Small intestine (tissue), 7 donors: ENCODE measurements at regions not wholly inside any gene's neighbourhood (a gene's known extent, or its start where the extent isn't known, plus 50 kb on each side); places are given as distances from the start of the nearest gene placed in this dataset.
A peak's percentile ranks its signal among the peaks of the same experiment; 100 is the strongest.

Experiments
- DNase-seq, 2 donors: peaks; one replicate each; pipeline versions ENCODE4 v3.0.0 to v3.0.0-alpha.2; 2013
- FAIRE-seq: peaks from 2 replicates; lab custom pipeline; 2012; peaks lifted over from hg19 to GRCh38; lab: Jason Lieb, UNC
- H3K27ac ChIP-seq, 3 donors: one replicate each; pipeline ENCODE4 v1.5.1; 2013; ENCODE audit warnings: low read length in 2 of 3, mild to moderate bottlenecking in 2 of 3, control low read depth in 1 of 3, inconsistent platforms in 1 of 3, low read depth in 1 of 3, moderate library complexity in 1 of 3
- H3K27me3 ChIP-seq, 3 donors: one replicate each; pipeline ENCODE4 v1.6.1; 2013; ENCODE audit warnings: low read length in 3 of 3, inconsistent platforms in 1 of 3; ENCODE audit not compliant: control insufficient read depth in 3 of 3, insufficient read depth in 3 of 3
- H3K36me3 ChIP-seq, 3 donors: one replicate each; pipeline ENCODE4 v1.6.1; 2013; ENCODE audit warnings: low read length in 3 of 3, inconsistent platforms in 1 of 3, low read depth in 1 of 3, mild to moderate bottlenecking in 1 of 3, moderate library complexity in 1 of 3; ENCODE audit not compliant: control insufficient read depth in 3 of 3, insufficient read depth in 2 of 3
- H3K4me1 ChIP-seq, 3 donors: one replicate each; pipeline ENCODE4 v1.6.1; 2013; ENCODE audit warnings: low read length in 2 of 3, inconsistent platforms in 1 of 3, low read depth in 1 of 3, mild to moderate bottlenecking in 1 of 3, moderate library complexity in 1 of 3; ENCODE audit not compliant: control insufficient read depth in 3 of 3, insufficient read depth in 2 of 3
- H3K4me3 ChIP-seq, 3 donors: one replicate each; pipeline ENCODE4 v1.5.1; 2013; ENCODE audit warnings: low read length in 3 of 3, control low read depth in 1 of 3, inconsistent platforms in 1 of 3, low read depth in 1 of 3, mild to moderate bottlenecking in 1 of 3, moderate library complexity in 1 of 3
- H3K9me3 ChIP-seq, 2 donors: one replicate each; pipeline ENCODE4 v1.6.1; 2013; ENCODE audit warnings: low read depth in 1 of 2, low read length in 1 of 2; ENCODE audit not compliant: control insufficient read depth in 2 of 2, insufficient read depth in 1 of 2
- WGBS, 3 donors: extraction: QIAGEN DNeasy Blood & Tissue Kit; methylation state at CpG; one replicate each; pipeline ENCODE4 v1.1.7; 2013; 5-methylcytosine and 5-hydroxymethylcytosine counted together
- donor health status: healthy with polysubstance abuse.
- donor health status: control.
- donor health status: control.
- donor health status: Bipolar disorder and iron deficiency.
- donor health status: healthy.

GRCh38 chr21:16199539-16199938, 469.8 kb downstream of the USP25 start:
- H3K27ac ChIP-seq: no peak overlapping the region
- peaks cover 0 to 5% (median 0%) of the 10 kb centered on the region in 3 donors for H3K4me1 ChIP-seq
- DNase-seq (no peak), FAIRE-seq (no peak)
- no peaks in the 10 kb centered on the region for H3K36me3 ChIP-seq
- H3K27me3 ChIP-seq: no peaks in the 10 kb centered on the region
- 0% methylated on average over 1 of the region's 1 CpG for WGBS, 3 donors
- no peak overlapping the region for H3K4me3 ChIP-seq
- peaks cover 0 to 4% of the 10 kb centered on the region in 2 donors for H3K9me3 ChIP-seq

- Histone ChIP-seq H3K36me3 (no peaks in the 10 kb centered on the region), H3K9me3 (peaks cover 0 to 4% of the 10 kb centered on the region in 2 donors), H3K4me1 (peaks cover 0 to 5% (median 0%) of the 10 kb centered on the region in 3 donors), H3K27ac (no peak overlapping the region), H3K27me3 (no peaks in the 10 kb centered on the region), H3K4me3 (no peak overlapping the region)
- 92 to 94% (median 94%) methylated on average over 1 of the region's 1 CpG for WGBS, 3 donors
- FAIRE-seq (no peak), DNase-seq (no peak)
These were observed 471.9 kb downstream of the USP25 start for GRCh38 chr21:16201718-16202117.

- no peak overlapping the region for H3K27ac ChIP-seq
- no peaks in the 10 kb centered on the region for H3K9me3 ChIP-seq
- H3K4me1 ChIP-seq: no peaks in the 10 kb centered on the region
- FAIRE-seq (no peak), DNase-seq (peak in 1 of 2 donors; percentile 4)
- H3K36me3 ChIP-seq: no peaks in the 10 kb centered on the region
- H3K4me3 ChIP-seq: no peak overlapping the region
- H3K27me3 ChIP-seq: no peaks in the 10 kb centered on the region
- WGBS, 3 donors: 28 to 55% (median 36%) methylated on average over 3 of the region's 3 CpGs
These were observed 475.7 kb downstream of the USP25 start for GRCh38 chr21:16205527-16205926.

GRCh38 chr21:16211339-16212303, 481.8 kb downstream of the USP25 start:
- Histone ChIP-seq H3K4me1 (no peaks in the 10 kb centered on the region), H3K9me3 (peaks cover 0 to 2% of the 10 kb centered on the region in 2 donors), H3K27me3 (no peaks in the 10 kb centered on the region), H3K36me3 (no peaks in the 10 kb centered on the region), H3K4me3 (no peak overlapping the region), H3K27ac (no peak overlapping the region)
- WGBS, 3 donors: 42 to 58% (median 48%) methylated on average over 7 of the region's 7 CpGs
- no peak for FAIRE-seq
- peak in 1 of 2 donors; percentile 30 for DNase-seq

- Histone ChIP-seq H3K36me3 (no peaks in the 10 kb centered on the region), H3K27me3 (no peaks in the 10 kb centered on the region), H3K4me1 (no peaks in the 10 kb centered on the region), H3K4me3 (no peak overlapping the region), H3K9me3 (peaks cover 0 to 2% of the 10 kb centered on the region in 2 donors), H3K27ac (no peak overlapping the region)
- FAIRE-seq: no peak
- 87 to 90% (median 89%) methylated on average over 3 of the region's 3 CpGs for WGBS, 3 donors
- no peak for DNase-seq
These were observed 483.7 kb downstream of the USP25 start for GRCh38 chr21:16213518-16213917.

- Histone ChIP-seq H3K36me3 (no peaks in the 10 kb centered on the region), H3K27me3 (no peaks in the 10 kb centered on the region), H3K9me3 (peaks cover 0 to 2% of the 10 kb centered on the region in 2 donors), H3K4me3 (no peak overlapping the region), H3K4me1 (no peaks in the 10 kb centered on the region), H3K27ac (no peak overlapping the region)
- no peak for DNase-seq
- no peak for FAIRE-seq
- WGBS, 3 donors: 78 to 91% (median 81%) methylated on average over 2 of the region's 2 CpGs
These were observed 485.4 kb downstream of the USP25 start for GRCh38 chr21:16215193-16215592.

GRCh38 chr21:16215663-16216183, 485.9 kb downstream of the USP25 start:
- no peaks in the 10 kb centered on the region for H3K36me3 ChIP-seq
- H3K4me1 ChIP-seq: no peaks in the 10 kb centered on the region
- FAIRE-seq: no peak
- 36 to 42% (median 41%) methylated on average over 2 of the region's 2 CpGs for WGBS, 3 donors
- no peak overlapping the region for H3K27ac ChIP-seq
- no peak overlapping the region for H3K4me3 ChIP-seq
- H3K27me3 ChIP-seq: no peaks in the 10 kb centered on the region
- peaks cover 0 to 2% of the 10 kb centered on the region in 2 donors for H3K9me3 ChIP-seq
- DNase-seq: no peak

GRCh38 chr21:16216288-16216962, 486.6 kb downstream of the USP25 start:
- FAIRE-seq: no peak
- no peaks in the 10 kb centered on the region for H3K9me3 ChIP-seq
- no peak for DNase-seq
- no peaks in the 10 kb centered on the region for H3K27me3 ChIP-seq
- no peak overlapping the region for H3K27ac ChIP-seq
- 74 to 78% (median 77%) methylated on average over 3 of the region's 3 CpGs for WGBS, 3 donors
- no peaks in the 10 kb centered on the region for H3K4me1 ChIP-seq
- H3K36me3 ChIP-seq: no peaks in the 10 kb centered on the region
- H3K4me3 ChIP-seq: no peak overlapping the region
